K562 (cell line): ENCODE measurements at regions not wholly inside any gene's neighbourhood (a gene's known extent, or its start where the extent isn't known, plus 50 kb on each side); places are given as distances from the start of the nearest gene placed in this dataset.

Experiments
- ATAC-seq: fragments of 200-7000 bp; cut with Tn5 transposase; 3 replicates; pipeline ENCODE4 v1.9.1; 2020; ENCODE audit warnings: moderate library complexity
- BruUV-seq: library from RNA; stranded (reverse); fragments of 400-500 nt; replicated peaks from 2 replicates; lab custom pipeline; 2021; lab: Mats Ljungman, UMichigan
- CTCF ChIA-PET: fragments of 300-600 bp; formaldehyde crosslinking; extraction: SDS; loops from one replicate; lab custom pipeline; 2021; ENCODE audit warnings: low intra/inter-chr PET ratio; lab: Yijun Ruan, JAX
- POLR2A ChIA-PET: fragments of 300-600, 350-650 bp; sonication (Branson Sonifier 250); formaldehyde crosslinking; extraction: SDS; loops from one replicate; lab custom pipeline; 2021; ENCODE audit warnings: antibody characterized with exemption, inconsistent platforms; lab: Yijun Ruan, JAX
- DNase-seq, 4 experiments: peaks; one replicate each; pipeline versions ENCODE4 v3.0.0 to v3.0.0-alpha.2; 2011 to 2018; ENCODE audit warnings: low spot score in 3 of 4, mixed read lengths in 3 of 4; ENCODE audit errors: extremely low read depth in 1 of 4
- FAIRE-seq: peaks from 2 replicates; lab custom pipeline; 2011; peaks lifted over from hg19 to GRCh38; lab: Jason Lieb, UNC
- H2AFZ ChIP-seq: 2 replicates; pipeline ENCODE4 v1.6.0; 2011; ENCODE audit warnings: low read depth, low read length, control low read depth, inconsistent platforms
- H3K27ac ChIP-seq: fragments of 200-600 bp; 3 replicates; pipeline ENCODE4 v1.8.0; 2011; ENCODE audit warnings: low read depth, mild to moderate bottlenecking, control low read depth, inconsistent platforms, low read length, moderate library complexity, mixed read lengths; ENCODE audit errors: extremely low read depth
- H3K27me3 ChIP-seq, 2 experiments: fragments of 300-600 bp in 1 of 2; 2 replicates in 1 of 2; 3 replicates in 1 of 2; pipeline versions ENCODE4 v1.6.0 to v1.8.0; 2011; ENCODE audit warnings: inconsistent platforms in 2 of 2, low read length in 2 of 2, mild to moderate bottlenecking in 1 of 2, mixed read lengths in 1 of 2, moderate library complexity in 1 of 2; ENCODE audit not compliant: control insufficient read depth in 2 of 2, insufficient read depth in 2 of 2
- H3K36me3 ChIP-seq: fragments of 300-600 bp; 3 replicates; pipeline ENCODE4 v1.8.0; 2011; ENCODE audit warnings: mild to moderate bottlenecking, low read length, inconsistent platforms; ENCODE audit not compliant: control insufficient read depth, insufficient read depth
- H3K4me1 ChIP-seq, 2 experiments: fragments of 200-600 bp in 1 of 2; replicated peaks in 1 of 2; 2 replicates in 1 of 2; 3 replicates in 1 of 2; pipeline versions ENCODE4 v1.5.1 to v1.8.0; 2011; ENCODE audit warnings: inconsistent platforms in 2 of 2, low read length in 2 of 2, mild to moderate bottlenecking in 1 of 2, mixed read lengths in 1 of 2, moderate library complexity in 1 of 2; ENCODE audit not compliant: control insufficient read depth in 2 of 2, insufficient read depth in 2 of 2
- H3K4me2 ChIP-seq: 2 replicates; pipeline ENCODE4 v1.6.1; 2011; ENCODE audit warnings: low read length, control low read depth, inconsistent platforms, mixed read lengths; ENCODE audit not compliant: insufficient read depth
- H3K4me3 ChIP-seq: fragments of 200-600 bp; sonication (generic), shearing (Covaris generic); 2 replicates; pipeline ENCODE4 v1.5.1; 2016; ENCODE audit warnings: control low read depth, inconsistent platforms
- H3K79me2 ChIP-seq: fragments of 200-600 bp; 3 replicates; pipeline ENCODE4 v1.8.0; 2011; ENCODE audit warnings: low read length, inconsistent platforms; ENCODE audit not compliant: control insufficient read depth, insufficient read depth
- H3K9ac ChIP-seq, 2 experiments: 2 replicates each; pipeline versions ENCODE4 v1.6.0 to v1.6.1; 2011; ENCODE audit warnings: low read depth in 2 of 2, low read length in 2 of 2, control low read depth in 1 of 2, inconsistent platforms in 1 of 2, mild to moderate bottlenecking in 1 of 2, mixed read lengths in 1 of 2; ENCODE audit not compliant: insufficient read depth in 1 of 2
- H3K9me1 ChIP-seq: one replicate; pipeline ENCODE4 v1.6.0; 2011; ENCODE audit warnings: inconsistent platforms, mild to moderate bottlenecking, low read length, moderate library complexity; ENCODE audit not compliant: control insufficient read depth, insufficient read depth
- H3K9me3 ChIP-seq: replicated peaks from 2 replicates; pipeline ENCODE4 v1.5.1; 2011; ENCODE audit warnings: low read depth, low read length, inconsistent platforms; ENCODE audit not compliant: control insufficient read depth, insufficient read depth
- H4K20me1 ChIP-seq: replicated peaks from 2 replicates; pipeline ENCODE4 v1.6.1; 2011; ENCODE audit warnings: low read length, inconsistent platforms, mixed read lengths; ENCODE audit not compliant: control insufficient read depth, insufficient read depth
- ARID1B ChIP-seq: fragments of 450-650 bp; IDR thresholded peaks from 2 replicates; pipeline ENCODE4 v1.6.1; 2016; ENCODE audit warnings: antibody characterized with exemption, mild to moderate bottlenecking, inconsistent platforms
- ATF1 ChIP-seq, 2 experiments: fragments of 450-650 bp in 1 of 2; IDR thresholded peaks; 2 replicates each; pipeline ENCODE4 v1.6.1; 2016; ENCODE audit warnings: missing compliant biosample characterization in 1 of 2, missing genetic modification characterization in 1 of 2
- BRD9 ChIP-seq: fragments of 450-650 bp; IDR thresholded peaks from 2 replicates; pipeline ENCODE4 v1.6.1; 2018; ENCODE audit warnings: low read depth; ENCODE audit not compliant: partially characterized antibody
- CC2D1A ChIP-seq: fragments of 450-650 bp; IDR thresholded peaks from 2 replicates; pipeline ENCODE4 v1.6.1; 2017; ENCODE audit warnings: mild to moderate bottlenecking
- ETS2 ChIP-seq: IDR thresholded peaks from 2 replicates; pipeline ENCODE4 v1.6.1; 2016; ENCODE audit warnings: borderline replicate concordance, missing genetic modification characterization, mild to moderate bottlenecking, moderate library complexity, missing compliant biosample characterization; ENCODE audit not compliant: poor library complexity, severe bottlenecking
- HMGN3 ChIP-seq: IDR thresholded peaks from 2 replicates; pipeline ENCODE4 v1.6.1; 2011; ENCODE audit warnings: borderline replicate concordance, low read depth, mild to moderate bottlenecking, mixed read lengths, low read length; ENCODE audit not compliant: insufficient read length; ENCODE audit errors: extremely low read depth
- MAFF ChIP-seq: IDR thresholded peaks from 2 replicates; pipeline ENCODE4 v1.6.1; 2012; ENCODE audit warnings: low read length, improper control_type of control experiment
- NFYB ChIP-seq: IDR thresholded peaks from 2 replicates; pipeline ENCODE4 v1.6.1; 2011; ENCODE audit warnings: mild to moderate bottlenecking, moderate library complexity; ENCODE audit not compliant: insufficient read length; ENCODE audit errors: extremely low read depth
- POLR2A ChIP-seq: fragments of 450-650 bp; conservative IDR thresholded peaks from 2 replicates; pipeline ENCODE4 v1.6.1; 2016
- ZNF133 ChIP-seq: fragments of 250-450 bp; sonication (Bioruptor Pico); IDR thresholded peaks from 2 replicates; pipeline ENCODE4 v1.4.0; 2020; ENCODE audit warnings: mild to moderate bottlenecking
- ZNF134 ChIP-seq: fragments of 250-450 bp; sonication (Bioruptor Pico); conservative IDR thresholded peaks from 2 replicates; pipeline ENCODE4 v1.4.0; 2020
- ZNF347 ChIP-seq: fragments of 450-650 bp; formaldehyde crosslinking; IDR thresholded peaks from 2 replicates; pipeline ENCODE4 v1.4.0; 2020; ENCODE audit warnings: low read depth, mild to moderate bottlenecking, moderate library complexity
- ZNF584 ChIP-seq: fragments of 200-800 bp; sonication (Bioruptor generic); IDR thresholded peaks from 2 replicates; pipeline ENCODE4 v1.6.1; 2016; ENCODE audit warnings: low read depth, mild to moderate bottlenecking, missing genetic modification characterization, missing compliant biosample characterization
- ZNF830 ChIP-seq: fragments of 250-450 bp; sonication (Bioruptor Pico); IDR thresholded peaks from 2 replicates; pipeline ENCODE4 v1.5.0; 2021; ENCODE audit warnings: mild to moderate bottlenecking
- WGBS: fragments of 100-300 bp; shearing (Covaris generic); methylation state at CpG from one replicate; pipeline ENCODE4 v1.1.6; 2016; ENCODE audit warnings: low coverage, mixed read lengths; ENCODE audit not compliant: insufficient coverage; ENCODE audit errors: missing lambda C conversion rate; 5-methylcytosine and 5-hydroxymethylcytosine counted together
- in situ Hi-C: fragments of 300-500 bp; cut with MboI; formaldehyde crosslinking; loops from 4 replicates; pipeline ENCODE4 v1.15.0; 2018; ENCODE audit warnings: inconsistent platforms, mixed read lengths
- intact Hi-C: fragments of 100-400 bp; cut with micrococcal nuclease; formaldehyde crosslinking; loops from 2 replicates; pipeline ENCODE4 v1.14.2; 2022
- TF ChIP-seq, protein P1 (sequence below): fragments of 450-650 bp; IDR thresholded peaks from 2 replicates; pipeline ENCODE4 v1.6.1; 2017; ENCODE audit warnings: antibody characterized with exemption, mild to moderate bottlenecking

- intact Hi-C loops, result no loop called here
- H3K4me2 ChIP-seq, result no peak overlapping the region
- no peak overlapping the region for H3K4me3 ChIP-seq
- BruUV-seq, result no TSS peak
- H3K36me3 ChIP-seq, result no peaks in the 10 kb centered on the region
- no peak overlapping the region for H3K27ac ChIP-seq
- no peaks in the 10 kb centered on the region for H3K9me3 ChIP-seq
- DNase-seq, result no peak
- H2AFZ ChIP-seq, result no peak overlapping the region
- ATAC-seq, result no peak
- H3K4me1 ChIP-seq, result peaks cover 0 to 16% of the 10 kb centered on the region in 2 experiments; a peak in 2 of 5 replicates
- no peaks in the 10 kb centered on the region; the same call in 1 of the 2 replicates for H4K20me1 ChIP-seq
- TF ChIP-seq ZNF134 (CRISPR knock-in tag) (no peak), ARID1B (no peak), ZNF133 (no peak), ETS2 (tag) (no peak), ZNF584 (no peak), MAFF (no peak), NFYB (no peak), BRD9 (no peak), POLR2A (no peak), ZNF347 (CRISPR knock-in tag) (no peak), ZNF830 (no peak), ATF1 (CRISPR knock-in tag; IDR thresholded peaks at IDR 0.05) (no peak), ATF1 (tag; IDR thresholded peaks at IDR 0.05) (no peak), HMGN3 (no peak), CC2D1A (no peak)
- TF ChIP-seq, protein P1, sequence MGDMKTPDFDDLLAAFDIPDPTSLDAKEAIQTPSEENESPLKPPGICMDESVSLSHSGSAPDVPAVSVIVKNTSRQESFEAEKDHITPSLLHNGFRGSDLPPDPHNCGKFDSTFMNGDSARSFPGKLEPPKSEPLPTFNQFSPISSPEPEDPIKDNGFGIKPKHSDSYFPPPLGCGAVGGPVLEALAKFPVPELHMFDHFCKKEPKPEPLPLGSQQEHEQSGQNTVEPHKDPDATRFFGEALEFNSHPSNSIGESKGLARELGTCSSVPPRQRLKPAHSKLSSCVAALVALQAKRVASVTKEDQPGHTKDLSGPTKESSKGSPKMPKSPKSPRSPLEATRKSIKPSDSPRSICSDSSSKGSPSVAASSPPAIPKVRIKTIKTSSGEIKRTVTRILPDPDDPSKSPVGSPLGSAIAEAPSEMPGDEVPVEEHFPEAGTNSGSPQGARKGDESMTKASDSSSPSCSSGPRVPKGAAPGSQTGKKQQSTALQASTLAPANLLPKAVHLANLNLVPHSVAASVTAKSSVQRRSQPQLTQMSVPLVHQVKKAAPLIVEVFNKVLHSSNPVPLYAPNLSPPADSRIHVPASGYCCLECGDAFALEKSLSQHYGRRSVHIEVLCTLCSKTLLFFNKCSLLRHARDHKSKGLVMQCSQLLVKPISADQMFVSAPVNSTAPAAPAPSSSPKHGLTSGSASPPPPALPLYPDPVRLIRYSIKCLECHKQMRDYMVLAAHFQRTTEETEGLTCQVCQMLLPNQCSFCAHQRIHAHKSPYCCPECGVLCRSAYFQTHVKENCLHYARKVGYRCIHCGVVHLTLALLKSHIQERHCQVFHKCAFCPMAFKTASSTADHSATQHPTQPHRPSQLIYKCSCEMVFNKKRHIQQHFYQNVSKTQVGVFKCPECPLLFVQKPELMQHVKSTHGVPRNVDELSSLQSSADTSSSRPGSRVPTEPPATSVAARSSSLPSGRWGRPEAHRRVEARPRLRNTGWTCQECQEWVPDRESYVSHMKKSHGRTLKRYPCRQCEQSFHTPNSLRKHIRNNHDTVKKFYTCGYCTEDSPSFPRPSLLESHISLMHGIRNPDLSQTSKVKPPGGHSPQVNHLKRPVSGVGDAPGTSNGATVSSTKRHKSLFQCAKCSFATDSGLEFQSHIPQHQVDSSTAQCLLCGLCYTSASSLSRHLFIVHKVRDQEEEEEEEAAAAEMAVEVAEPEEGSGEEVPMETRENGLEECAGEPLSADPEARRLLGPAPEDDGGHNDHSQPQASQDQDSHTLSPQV, result no peak
- H3K9me1 ChIP-seq, result no peaks in the 10 kb centered on the region
- in situ Hi-C loops, result no loop called here
- WGBS, result 3% methylated on average over 10 of the region's 13 CpGs
- H3K9ac ChIP-seq, result no peak overlapping the region
- no peak for FAIRE-seq
- peaks cover 0 to 48% of the 10 kb centered on the region in 2 experiments; a peak in 2 of 5 replicates for H3K27me3 ChIP-seq
- POLR2A ChIA-PET, result no interaction called here
- CTCF ChIA-PET, result no interaction called here
- no peaks in the 10 kb centered on the region for H3K79me2 ChIP-seq
Observed at GRCh38 chr14:101074196-101075024, 170.9 kb upstream of the RTL1 start.
